Panc1 (cell line): ENCODE measurements at regions not wholly inside any gene's neighbourhood (a gene's known extent, or its start where the extent isn't known, plus 50 kb on each side); places are given as distances from the start of the nearest gene placed in this dataset.

Source experiments
- ATAC-seq: fragments of 200-7000 bp; cut with Tn5 transposase; 2 replicates; pipeline ENCODE4 v1.9.1; 2020; ENCODE audit warnings: mild to moderate bottlenecking, moderate library complexity
- BruUV-seq: library from RNA; stranded (reverse); fragments of 400-500 nt; replicated peaks from 2 replicates; lab custom pipeline; 2021; lab: Mats Ljungman, UMichigan
- CTCF ChIA-PET: fragments of 300-600 bp; sonication (Branson Sonifier 250); formaldehyde crosslinking; loops from one replicate; lab custom pipeline; 2022; ENCODE audit warnings: antibody characterized with exemption; lab: Charles Lee
- POLR2A ChIA-PET: fragments of 300-600 bp; sonication (Branson Sonifier 250); formaldehyde crosslinking; loops from one replicate; lab custom pipeline; 2022; ENCODE audit warnings: antibody characterized with exemption; lab: Charles Lee
- DNase-seq: peaks from one replicate; pipeline ENCODE4 v3.0.0-alpha.2; 2010; ENCODE audit warnings: low read depth, low spot score
- H3K27ac ChIP-seq: 2 replicates; pipeline ENCODE4 v1.5.1; 2011; ENCODE audit warnings: mild to moderate bottlenecking, low read length, inconsistent platforms
- H3K27me3 ChIP-seq: fragments of 200-500 bp; sonication (Bioruptor generic); 2 replicates; pipeline ENCODE4 v1.6.0; 2014; ENCODE audit warnings: low read length, inconsistent platforms; ENCODE audit not compliant: control insufficient read depth, insufficient read depth
- H3K36me3 ChIP-seq: fragments of 200-500 bp; sonication (Bioruptor generic); 2 replicates; pipeline ENCODE4 v1.5.1; 2014; ENCODE audit warnings: inconsistent platforms, mild to moderate bottlenecking, low read length, moderate library complexity; ENCODE audit not compliant: control insufficient read depth, insufficient read depth
- H3K4me1 ChIP-seq: 2 replicates; pipeline ENCODE4 v1.5.1; 2011; ENCODE audit warnings: inconsistent platforms, mild to moderate bottlenecking, low read length, moderate library complexity; ENCODE audit not compliant: control insufficient read depth, insufficient read depth
- H3K4me3 ChIP-seq, 2 experiments: 2 replicates each; pipeline ENCODE4 v1.5.1; 2011 to 2012; ENCODE audit warnings: low read depth in 2 of 2, low read length in 2 of 2, mild to moderate bottlenecking in 2 of 2, inconsistent platforms in 1 of 2, moderate library complexity in 1 of 2
- H3K9me3 ChIP-seq: fragments of 200-500 bp; sonication (Bioruptor generic); 2 replicates; pipeline ENCODE4 v1.5.1; 2014; ENCODE audit warnings: low read depth, mild to moderate bottlenecking, inconsistent platforms, low read length, moderate library complexity; ENCODE audit not compliant: control insufficient read depth, insufficient read depth
- POLR2AphosphoS5 ChIP-seq: IDR thresholded peaks from 2 replicates; pipeline ENCODE4 v1.6.1; 2012; ENCODE audit warnings: mild to moderate bottlenecking, low read depth, low read length, moderate library complexity
- SIN3A ChIP-seq: IDR thresholded peaks from 2 replicates; pipeline ENCODE4 v1.6.1; 2012; ENCODE audit warnings: low read depth, mild to moderate bottlenecking, low read length, moderate library complexity, borderline replicate concordance; ENCODE audit not compliant: insufficient read depth
- TCF7L2 ChIP-seq: IDR thresholded peaks from 2 replicates; pipeline ENCODE4 v1.6.1; 2011; ENCODE audit warnings: mild to moderate bottlenecking, low read depth, low read length, inconsistent platforms
- in situ Hi-C: cut with HindIII; loops from 2 replicates; pipeline ENCODE4 v1.10.0; 2016; ENCODE audit warnings: low sequenced_read_pairs, low pct_unique_long_range_greater_than_20kb
- intact Hi-C: fragments of 100-400 bp; cut with micrococcal nuclease; formaldehyde crosslinking; loops from one replicate; pipeline ENCODE4 v1.10.0; 2022; ENCODE audit not compliant: unreplicated experiment
- TF ChIP-seq, protein P1 (sequence below), 2 experiments: IDR thresholded peaks; 2 replicates each; pipeline ENCODE4 v1.6.1; 2011 to 2012; ENCODE audit warnings: low read depth in 2 of 2, control low read depth in 1 of 2, low read length in 1 of 2, mild to moderate bottlenecking in 1 of 2, moderate library complexity in 1 of 2; ENCODE audit not compliant: insufficient read depth in 1 of 2
- TF ChIP-seq, protein P2 (sequence below): fragments of 450-650 bp; IDR thresholded peaks from 2 replicates; pipeline ENCODE4 v1.5.1; 2017; ENCODE audit warnings: mild to moderate bottlenecking

DNA sequence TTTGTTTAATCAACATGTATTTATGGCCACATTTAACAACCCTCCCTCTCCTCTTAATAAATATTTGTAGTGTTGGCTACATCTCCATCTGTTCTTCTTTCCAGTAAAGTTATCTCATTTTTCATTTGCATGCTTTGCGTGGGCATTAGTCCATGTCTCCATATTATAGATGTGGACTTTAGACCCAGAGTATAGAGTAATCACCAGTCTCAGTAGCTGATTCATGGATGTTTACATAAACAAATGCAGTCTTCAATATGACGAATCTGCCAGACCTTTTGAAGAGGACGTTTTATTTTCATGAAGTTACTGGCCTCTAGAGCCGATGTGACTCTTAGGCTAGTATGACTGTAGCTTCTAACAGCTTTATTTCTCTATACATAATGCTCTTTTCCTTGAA is 1546.2 kb downstream of the OLFM4 start:
- no peaks in the 10 kb centered on the region for H3K4me1 ChIP-seq
- H3K4me3 ChIP-seq, result no peak overlapping the region
- no peak overlapping the region for H3K27ac ChIP-seq
- ChIA-PET POLR2A (no interaction called here), CTCF (no interaction called here)
- no peak for ATAC-seq
- no peaks in the 10 kb centered on the region for H3K27me3 ChIP-seq
- intact Hi-C loops, result no loop called here
- BruUV-seq, result no TSS peak
- in situ Hi-C loops, result no loop called here
- H3K36me3 ChIP-seq, result no peaks in the 10 kb centered on the region
- TF ChIP-seq POLR2AphosphoS5 (no peak), SIN3A (no peak), TCF7L2 (no peak)
- TF ChIP-seq, protein P1, sequence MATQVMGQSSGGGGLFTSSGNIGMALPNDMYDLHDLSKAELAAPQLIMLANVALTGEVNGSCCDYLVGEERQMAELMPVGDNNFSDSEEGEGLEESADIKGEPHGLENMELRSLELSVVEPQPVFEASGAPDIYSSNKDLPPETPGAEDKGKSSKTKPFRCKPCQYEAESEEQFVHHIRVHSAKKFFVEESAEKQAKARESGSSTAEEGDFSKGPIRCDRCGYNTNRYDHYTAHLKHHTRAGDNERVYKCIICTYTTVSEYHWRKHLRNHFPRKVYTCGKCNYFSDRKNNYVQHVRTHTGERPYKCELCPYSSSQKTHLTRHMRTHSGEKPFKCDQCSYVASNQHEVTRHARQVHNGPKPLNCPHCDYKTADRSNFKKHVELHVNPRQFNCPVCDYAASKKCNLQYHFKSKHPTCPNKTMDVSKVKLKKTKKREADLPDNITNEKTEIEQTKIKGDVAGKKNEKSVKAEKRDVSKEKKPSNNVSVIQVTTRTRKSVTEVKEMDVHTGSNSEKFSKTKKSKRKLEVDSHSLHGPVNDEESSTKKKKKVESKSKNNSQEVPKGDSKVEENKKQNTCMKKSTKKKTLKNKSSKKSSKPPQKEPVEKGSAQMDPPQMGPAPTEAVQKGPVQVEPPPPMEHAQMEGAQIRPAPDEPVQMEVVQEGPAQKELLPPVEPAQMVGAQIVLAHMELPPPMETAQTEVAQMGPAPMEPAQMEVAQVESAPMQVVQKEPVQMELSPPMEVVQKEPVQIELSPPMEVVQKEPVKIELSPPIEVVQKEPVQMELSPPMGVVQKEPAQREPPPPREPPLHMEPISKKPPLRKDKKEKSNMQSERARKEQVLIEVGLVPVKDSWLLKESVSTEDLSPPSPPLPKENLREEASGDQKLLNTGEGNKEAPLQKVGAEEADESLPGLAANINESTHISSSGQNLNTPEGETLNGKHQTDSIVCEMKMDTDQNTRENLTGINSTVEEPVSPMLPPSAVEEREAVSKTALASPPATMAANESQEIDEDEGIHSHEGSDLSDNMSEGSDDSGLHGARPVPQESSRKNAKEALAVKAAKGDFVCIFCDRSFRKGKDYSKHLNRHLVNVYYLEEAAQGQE (IDR thresholded peaks at IDR 0.05; ENCODE audit: insufficient read depth in 1 of 2, low read depth in 2 of 2, low read length in 1 of 2), result no peak
- TF ChIP-seq, protein P2, sequence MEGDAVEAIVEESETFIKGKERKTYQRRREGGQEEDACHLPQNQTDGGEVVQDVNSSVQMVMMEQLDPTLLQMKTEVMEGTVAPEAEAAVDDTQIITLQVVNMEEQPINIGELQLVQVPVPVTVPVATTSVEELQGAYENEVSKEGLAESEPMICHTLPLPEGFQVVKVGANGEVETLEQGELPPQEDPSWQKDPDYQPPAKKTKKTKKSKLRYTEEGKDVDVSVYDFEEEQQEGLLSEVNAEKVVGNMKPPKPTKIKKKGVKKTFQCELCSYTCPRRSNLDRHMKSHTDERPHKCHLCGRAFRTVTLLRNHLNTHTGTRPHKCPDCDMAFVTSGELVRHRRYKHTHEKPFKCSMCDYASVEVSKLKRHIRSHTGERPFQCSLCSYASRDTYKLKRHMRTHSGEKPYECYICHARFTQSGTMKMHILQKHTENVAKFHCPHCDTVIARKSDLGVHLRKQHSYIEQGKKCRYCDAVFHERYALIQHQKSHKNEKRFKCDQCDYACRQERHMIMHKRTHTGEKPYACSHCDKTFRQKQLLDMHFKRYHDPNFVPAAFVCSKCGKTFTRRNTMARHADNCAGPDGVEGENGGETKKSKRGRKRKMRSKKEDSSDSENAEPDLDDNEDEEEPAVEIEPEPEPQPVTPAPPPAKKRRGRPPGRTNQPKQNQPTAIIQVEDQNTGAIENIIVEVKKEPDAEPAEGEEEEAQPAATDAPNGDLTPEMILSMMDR, result no peak
- no peaks in the 10 kb centered on the region for H3K9me3 ChIP-seq
- no peak for DNase-seq

DNA sequence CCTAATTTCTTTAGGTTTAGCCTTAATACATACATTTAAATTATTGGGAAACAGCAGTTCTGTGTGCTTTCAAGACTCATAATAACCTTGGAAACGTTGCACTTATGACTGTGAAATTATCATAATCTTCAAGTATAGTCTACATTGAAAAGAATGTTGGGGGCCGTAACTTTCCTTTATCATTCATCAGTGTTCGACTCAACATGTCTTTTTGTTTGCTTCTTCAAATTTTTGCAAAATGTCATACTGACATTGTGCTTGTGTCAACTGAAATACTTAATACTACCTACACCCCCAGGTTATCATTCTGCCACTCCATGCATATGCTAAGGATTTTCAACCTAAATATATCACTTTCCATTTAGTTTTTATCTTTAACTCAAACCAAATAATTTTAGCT is 1562.9 kb downstream of the OLFM4 start:
- H3K36me3 ChIP-seq, result no peaks in the 10 kb centered on the region
- no peaks in the 10 kb centered on the region for H3K9me3 ChIP-seq
- no peak for ATAC-seq
- no peak for DNase-seq
- no peaks in the 10 kb centered on the region for H3K4me1 ChIP-seq
- H3K27ac ChIP-seq, result no peak overlapping the region
- POLR2A ChIA-PET, result no interaction called here
- CTCF ChIA-PET, result no interaction called here
- TF ChIP-seq POLR2AphosphoS5 (no peak), TCF7L2 (no peak), SIN3A (no peak)
- TF ChIP-seq, protein P2, result no peak
- TF ChIP-seq, protein P1 (IDR thresholded peaks at IDR 0.05; ENCODE audit: insufficient read depth in 1 of 2, low read depth in 2 of 2, low read length in 1 of 2), result no peak
- H3K27me3 ChIP-seq, result no peaks in the 10 kb centered on the region
- no TSS peak for BruUV-seq
- H3K4me3 ChIP-seq, result no peak overlapping the region
- in situ Hi-C loops (no loop called here), intact Hi-C loops (no loop called here)
